HEK293 (cell line): ENCODE measurements at regions not wholly inside any gene's neighbourhood (a gene's known extent, or its start where the extent isn't known, plus 50 kb on each side); places are given as distances from the start of the nearest gene placed in this dataset.
"Not testable (repeated sequence)": the region's sequence is repeated elsewhere in the genome, so short reads cannot be mapped to it uniquely, and the experiment has no call there.

Source experiments
- CTCF ChIA-PET: fragments of 350-600 bp; formaldehyde crosslinking; extraction: SDS; loops from one replicate; lab custom pipeline; 2021; ENCODE audit warnings: antibody characterized with exemption; lab: Yijun Ruan, JAX
- POLR2A ChIA-PET: fragments of 300-600 bp; formaldehyde crosslinking; extraction: SDS; loops from one replicate; lab custom pipeline; 2020; ENCODE audit warnings: antibody characterized with exemption, inconsistent platforms; lab: Yijun Ruan, JAX
- H3K27ac ChIP-seq: fragments of 200-500 bp; sonication (Bioruptor generic); 2 replicates; pipeline ENCODE4 v1.5.1; 2014; ENCODE audit warnings: low read depth, low read length, control low read depth, inconsistent platforms; ENCODE audit errors: extremely low read depth
- H3K36me3 ChIP-seq, 2 experiments: fragments of 200-500 bp in 1 of 2; sonication (Bioruptor generic) in 1 of 2; 1 replicate in 1 of 2; 2 replicates in 1 of 2; pipeline ENCODE4 v1.5.1; 2014 to 2017; ENCODE audit warnings: inconsistent platforms in 2 of 2, low read length in 2 of 2; ENCODE audit not compliant: control insufficient read depth in 2 of 2, insufficient read depth in 1 of 2
- H3K4me1 ChIP-seq: fragments of 200-500 bp; sonication (Bioruptor generic); 2 replicates; pipeline ENCODE4 v1.5.1; 2014; ENCODE audit warnings: mild to moderate bottlenecking, low read length, inconsistent platforms; ENCODE audit not compliant: control insufficient read depth, insufficient read depth
- H3K4me3 ChIP-seq: 2 replicates; pipeline ENCODE4 v1.5.1; 2011; ENCODE audit warnings: low read depth, mild to moderate bottlenecking, control low read depth, low read length, moderate library complexity
- H3K9me3 ChIP-seq: fragments of 200-500 bp; sonication (Bioruptor generic); 2 replicates; pipeline ENCODE4 v1.5.1; 2014; ENCODE audit warnings: low read depth, low read length, inconsistent platforms; ENCODE audit not compliant: control insufficient read depth, insufficient read depth
- MZF1 ChIP-seq: fragments of 450-650 bp; formaldehyde crosslinking; IDR thresholded peaks from 2 replicates; pipeline ENCODE4 v1.5.1; 2017; ENCODE audit warnings: missing biosample characterization, missing genetic modification characterization, borderline replicate concordance
- ZBTB20 ChIP-seq: fragments of 450-650 bp; formaldehyde crosslinking; IDR thresholded peaks from 2 replicates; pipeline ENCODE4 v1.5.1; 2016; ENCODE audit warnings: missing biosample characterization, missing genetic modification characterization
- ZBTB7A ChIP-seq: fragments of 450-650 bp; formaldehyde crosslinking; IDR thresholded peaks from 2 replicates; pipeline ENCODE4 v1.5.1; 2016; ENCODE audit warnings: low read depth, missing biosample characterization, missing genetic modification characterization
- ZIC2 ChIP-seq: fragments of 450-650 bp; formaldehyde crosslinking; IDR thresholded peaks from 2 replicates; pipeline ENCODE4 v1.5.1; 2016; ENCODE audit warnings: missing biosample characterization, missing genetic modification characterization
- ZNF132 ChIP-seq: fragments of 450-650 bp; formaldehyde crosslinking; IDR thresholded peaks from 2 replicates; pipeline ENCODE4 v1.5.1; 2017; ENCODE audit warnings: missing biosample characterization, missing genetic modification characterization, borderline replicate concordance
- ZNF146 ChIP-seq: fragments of 450-650 bp; formaldehyde crosslinking; IDR thresholded peaks from 2 replicates; pipeline ENCODE4 v1.5.1; 2016; ENCODE audit warnings: missing biosample characterization, missing genetic modification characterization
- ZNF223 ChIP-seq: fragments of 450-650 bp; formaldehyde crosslinking; IDR thresholded peaks from 2 replicates; pipeline ENCODE4 v1.5.1; 2016; ENCODE audit warnings: missing biosample characterization, missing genetic modification characterization
- ZNF37A ChIP-seq: fragments of 450-650 bp; IDR thresholded peaks from 2 replicates; pipeline ENCODE4 v1.5.1; 2018; ENCODE audit warnings: missing biosample characterization, missing genetic modification characterization
- ZNF530 ChIP-seq: fragments of 450-650 bp; formaldehyde crosslinking; IDR thresholded peaks from 2 replicates; pipeline ENCODE4 v1.5.1; 2016; ENCODE audit warnings: low read depth, missing biosample characterization, missing genetic modification characterization
- ZNF561 ChIP-seq: fragments of 450-650 bp; IDR thresholded peaks from 2 replicates; pipeline ENCODE4 v1.5.1; 2018; ENCODE audit warnings: missing biosample characterization, missing genetic modification characterization, borderline replicate concordance
- ZNF629 ChIP-seq: fragments of 450-650 bp; formaldehyde crosslinking; IDR thresholded peaks from 2 replicates; pipeline ENCODE4 v1.5.1; 2017; ENCODE audit warnings: missing biosample characterization, missing genetic modification characterization
- ZSCAN16 ChIP-seq: fragments of 450-650 bp; formaldehyde crosslinking; IDR thresholded peaks from 2 replicates; pipeline ENCODE4 v1.5.1; 2016; ENCODE audit warnings: missing biosample characterization, missing genetic modification characterization
- TF ChIP-seq, protein P1 (sequence below): fragments of 450-650 bp; formaldehyde crosslinking; IDR thresholded peaks from 2 replicates; pipeline ENCODE4 v1.5.1; 2016; ENCODE audit warnings: missing biosample characterization, missing genetic modification characterization
- TF ChIP-seq, protein P2 (sequence below): fragments of 450-650 bp; formaldehyde crosslinking; IDR thresholded peaks from 2 replicates; pipeline ENCODE4 v1.5.1; 2016; ENCODE audit warnings: missing biosample characterization, missing genetic modification characterization, low read depth
- TF ChIP-seq, protein P3 (sequence below): fragments of 450-650 bp; formaldehyde crosslinking; IDR thresholded peaks from 2 replicates; pipeline ENCODE4 v1.5.1; 2016; ENCODE audit warnings: missing biosample characterization, missing genetic modification characterization

DNA sequence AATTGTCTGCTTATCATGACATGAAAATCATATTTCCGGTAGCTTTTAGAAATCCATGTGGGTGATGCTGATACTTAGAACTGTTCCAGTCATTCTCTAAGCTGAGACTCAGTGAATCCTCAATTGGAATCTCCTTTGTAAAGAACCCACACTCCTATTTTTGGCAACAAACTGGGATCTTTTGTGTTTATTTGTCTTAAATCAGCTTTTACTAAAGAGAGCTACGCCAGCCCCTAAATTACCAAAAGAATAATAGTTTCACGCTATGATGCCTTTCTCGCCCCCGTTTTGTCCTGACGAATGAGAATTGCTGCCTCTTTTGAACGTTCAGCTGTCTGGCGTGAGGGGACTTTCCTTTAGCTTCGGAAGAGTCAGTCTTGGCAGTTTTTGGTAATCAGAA is 195.9 kb downstream of the SHOX start (continued):
- TF ChIP-seq ZSCAN16: no peak
- TF ChIP-seq ZBTB7A (tag by site-specific recombination): no peak
- no peak for TF ChIP-seq MZF1

GRCh38 chrX:825991-826390 is 195.4 kb downstream of the SHOX start:
- CTCF ChIA-PET: no interaction called here
- no peak overlapping the region for H3K4me3 ChIP-seq
- no peaks in the 10 kb centered on the region for H3K4me1 ChIP-seq

DNA sequence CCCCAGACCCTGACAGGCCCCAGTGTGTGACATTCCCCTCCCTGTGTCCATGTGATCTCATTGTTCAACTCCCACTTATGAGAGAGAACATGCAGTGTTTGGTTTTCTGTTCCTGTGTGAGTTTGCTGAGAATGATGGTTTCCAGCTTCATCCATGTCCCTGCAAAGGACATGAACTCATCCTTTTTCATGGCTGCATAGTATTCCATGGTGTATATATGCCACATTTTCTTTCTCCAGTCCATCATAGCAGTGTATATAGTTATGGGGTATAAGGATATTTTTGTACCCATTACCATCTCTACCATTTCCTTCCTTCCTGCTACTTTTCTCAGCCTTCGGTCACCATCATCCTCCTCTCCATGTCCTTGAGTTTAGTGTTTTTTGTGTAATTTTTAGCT is 192.5 kb downstream of the SHOX start:
- H3K4me1 ChIP-seq, H3K4me3 ChIP-seq, CTCF ChIA-PET, H3K27ac ChIP-seq, H3K36me3 ChIP-seq, POLR2A ChIA-PET, H3K9me3 ChIP-seq: not testable (repeated sequence)
- TF ChIP-seq ZNF146 (tag by site-specific recombination): peak; percentile 97
- TF ChIP-seq, protein P1, sequence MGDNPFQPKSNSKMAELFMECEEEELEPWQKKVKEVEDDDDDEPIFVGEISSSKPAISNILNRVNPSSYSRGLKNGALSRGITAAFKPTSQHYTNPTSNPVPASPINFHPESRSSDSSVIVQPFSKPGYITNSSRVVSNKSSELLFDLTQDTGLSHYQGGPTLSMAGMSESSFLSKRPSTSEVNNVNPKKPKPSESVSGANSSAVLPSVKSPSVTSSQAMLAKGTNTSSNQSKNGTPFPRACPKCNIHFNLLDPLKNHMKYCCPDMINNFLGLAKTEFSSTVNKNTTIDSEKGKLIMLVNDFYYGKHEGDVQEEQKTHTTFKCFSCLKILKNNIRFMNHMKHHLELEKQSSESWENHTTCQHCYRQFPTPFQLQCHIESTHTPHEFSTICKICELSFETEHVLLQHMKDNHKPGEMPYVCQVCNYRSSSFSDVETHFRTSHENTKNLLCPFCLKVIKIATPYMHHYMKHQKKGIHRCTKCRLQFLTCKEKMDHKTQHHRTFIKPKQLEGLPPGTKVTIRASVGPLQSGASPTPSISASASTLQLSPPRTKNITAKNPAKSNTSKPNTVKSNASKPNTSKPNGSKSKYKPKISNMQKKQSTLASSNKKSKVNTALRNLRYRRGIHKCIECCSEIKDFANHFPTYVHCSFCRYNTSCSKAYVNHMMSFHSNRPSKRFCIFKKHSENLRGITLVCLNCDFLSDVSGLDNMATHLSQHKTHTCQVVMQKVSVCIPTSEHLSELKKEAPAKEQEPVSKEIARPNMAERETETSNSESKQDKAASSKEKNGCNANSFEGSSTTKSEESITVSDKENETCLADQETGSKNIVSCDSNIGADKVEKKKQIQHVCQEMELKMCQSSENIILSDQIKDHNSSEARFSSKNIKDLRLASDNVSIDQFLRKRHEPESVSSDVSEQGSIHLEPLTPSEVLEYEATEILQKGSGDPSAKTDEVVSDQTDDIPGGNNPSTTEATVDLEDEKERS (tag by site-specific recombination): peak; percentile 96

More at GRCh38 chrX:825991-826390, 195.4 kb downstream of the SHOX start:
- Histone ChIP-seq H3K9me3 (no peaks in the 10 kb centered on the region), H3K27ac (no peak overlapping the region), H3K36me3 (no peaks in the 10 kb centered on the region)
- POLR2A ChIA-PET: no interaction called here
- TF ChIP-seq ZNF132 (tag by site-specific recombination): no peak
- no peak for TF ChIP-seq ZNF37A (tag by site-specific recombination)
- no peak for TF ChIP-seq ZNF530 (tag by site-specific recombination)
- no peak for TF ChIP-seq ZNF223 (tag by site-specific recombination)
- TF ChIP-seq, protein P2, sequence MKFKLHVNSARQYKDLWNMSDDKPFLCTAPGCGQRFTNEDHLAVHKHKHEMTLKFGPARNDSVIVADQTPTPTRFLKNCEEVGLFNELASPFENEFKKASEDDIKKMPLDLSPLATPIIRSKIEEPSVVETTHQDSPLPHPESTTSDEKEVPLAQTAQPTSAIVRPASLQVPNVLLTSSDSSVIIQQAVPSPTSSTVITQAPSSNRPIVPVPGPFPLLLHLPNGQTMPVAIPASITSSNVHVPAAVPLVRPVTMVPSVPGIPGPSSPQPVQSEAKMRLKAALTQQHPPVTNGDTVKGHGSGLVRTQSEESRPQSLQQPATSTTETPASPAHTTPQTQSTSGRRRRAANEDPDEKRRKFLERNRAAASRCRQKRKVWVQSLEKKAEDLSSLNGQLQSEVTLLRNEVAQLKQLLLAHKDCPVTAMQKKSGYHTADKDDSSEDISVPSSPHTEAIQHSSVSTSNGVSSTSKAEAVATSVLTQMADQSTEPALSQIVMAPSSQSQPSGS (tag by site-specific recombination): no peak
- no peak for TF ChIP-seq ZNF561 (tag by site-specific recombination)
- TF ChIP-seq, protein P3, sequence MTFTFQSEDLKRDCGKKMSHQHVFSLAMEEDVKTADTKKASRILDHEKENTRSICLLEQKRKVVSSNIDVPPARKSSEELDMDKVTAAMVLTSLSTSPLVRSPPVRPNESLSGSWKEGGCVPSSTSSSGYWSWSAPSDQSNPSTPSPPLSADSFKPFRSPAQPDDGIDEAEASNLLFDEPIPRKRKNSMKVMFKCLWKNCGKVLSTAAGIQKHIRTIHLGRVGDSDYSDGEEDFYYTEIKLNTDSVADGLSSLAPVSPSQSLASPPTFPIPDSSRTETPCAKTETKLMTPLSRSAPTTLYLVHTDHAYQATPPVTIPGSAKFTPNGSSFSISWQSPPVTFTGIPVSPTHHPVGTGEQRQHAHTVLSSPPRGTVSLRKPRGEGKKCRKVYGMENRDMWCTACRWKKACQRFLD (tag by site-specific recombination): no peak
- TF ChIP-seq ZIC2 (tag by site-specific recombination): no peak
- TF ChIP-seq ZBTB20 (tag by site-specific recombination): no peak
- TF ChIP-seq ZNF629: no peak
